CD14-positive monocyte (primary cell): ENCODE measurements at regions not wholly inside any gene's neighbourhood (a gene's known extent, or its start where the extent isn't known, plus 50 kb on each side); places are given as distances from the start of the nearest gene placed in this dataset.

Experiments
- DNase-seq, 3 donors: peaks; one replicate each; pipeline ENCODE4 v3.0.0-alpha.2; 2011 to 2022
- H2AFZ ChIP-seq: 2 replicates; pipeline ENCODE4 v1.6.0; 2012; ENCODE audit warnings: mild to moderate bottlenecking, low read depth, low read length, inconsistent platforms; ENCODE audit not compliant: insufficient read depth, poor library complexity, severe bottlenecking
- H3K27ac ChIP-seq, 2 donors: 1 replicate in 1 of 2; 2 replicates in 1 of 2; pipeline ENCODE4 v1.5.1; 2012 to 2013; ENCODE audit warnings: low read length in 2 of 2, control low read depth in 1 of 2, inconsistent platforms in 1 of 2, low read depth in 1 of 2, mild to moderate bottlenecking in 1 of 2
- H3K27me3 ChIP-seq, 2 donors: one replicate each; pipeline versions ENCODE4 v1.6.0 to v1.6.1; 2011 to 2013; ENCODE audit warnings: low read length in 2 of 2; ENCODE audit not compliant: control insufficient read depth in 2 of 2, insufficient read depth in 2 of 2
- H3K36me3 ChIP-seq, 2 donors: replicated peaks in 1 of 2; 1 replicate in 1 of 2; 2 replicates in 1 of 2; pipeline versions ENCODE4 v1.5.1 to v1.6.1; 2012 to 2013; ENCODE audit warnings: low read length in 2 of 2, control low read depth in 1 of 2, inconsistent platforms in 1 of 2, mild to moderate bottlenecking in 1 of 2; ENCODE audit not compliant: insufficient read depth in 2 of 2, control insufficient read depth in 1 of 2
- H3K4me1 ChIP-seq, 2 donors: 1 replicate in 1 of 2; 2 replicates in 1 of 2; pipeline versions ENCODE4 v1.5.1 to v1.6.1; 2012 to 2013; ENCODE audit warnings: low read length in 2 of 2, control low read depth in 1 of 2, inconsistent platforms in 1 of 2, mild to moderate bottlenecking in 1 of 2, moderate library complexity in 1 of 2; ENCODE audit not compliant: insufficient read depth in 2 of 2, control insufficient read depth in 1 of 2
- H3K4me2 ChIP-seq: replicated peaks from 2 replicates; pipeline ENCODE3; 2012; ENCODE audit warnings: low read length, moderate library complexity, mild to moderate bottlenecking; ENCODE audit not compliant: poor library complexity, severe bottlenecking; ENCODE audit errors: extremely low read depth
- H3K4me3 ChIP-seq, 3 experiments: fragments of 200-600 bp in 1 of 3; sonication (generic) in 1 of 3; replicated peaks in 1 of 3; 1 replicate in 2 of 3; 2 replicates in 1 of 3; pipeline ENCODE4 v1.5.1; 2011 to 2013; ENCODE audit warnings: low read length in 3 of 3, mild to moderate bottlenecking in 3 of 3, control low read depth in 2 of 3, low read depth in 2 of 3, inconsistent platforms in 1 of 3, moderate library complexity in 1 of 3
- H3K79me2 ChIP-seq: 2 replicates; pipeline ENCODE4 v1.6.0; 2012; ENCODE audit warnings: mild to moderate bottlenecking, control low read depth, inconsistent platforms, low read length, moderate library complexity; ENCODE audit not compliant: insufficient read depth
- H3K9ac ChIP-seq: 2 replicates; pipeline ENCODE4 v1.6.0; 2017; ENCODE audit warnings: low read length, mild to moderate bottlenecking; ENCODE audit not compliant: insufficient read depth, poor library complexity, severe bottlenecking
- H3K9me3 ChIP-seq, 2 donors: replicated peaks in 1 of 2; 1 replicate in 1 of 2; 2 replicates in 1 of 2; pipeline versions ENCODE4 v1.5.1 to v1.6.1; 2012 to 2013; ENCODE audit warnings: low read length in 2 of 2, control low read depth in 1 of 2; ENCODE audit not compliant: control insufficient read depth in 1 of 2, insufficient read depth in 1 of 2
- H4K20me1 ChIP-seq: 2 replicates; pipeline ENCODE4 v1.6.0; 2012; ENCODE audit warnings: mild to moderate bottlenecking, low read length, control low read depth, moderate library complexity; ENCODE audit not compliant: insufficient read depth
- H3K27ac Mint-ChIP-seq, 7 donors: one replicate each; pipeline ENCODE4 v1.8.0; 2020; ENCODE audit warnings: mild to moderate bottlenecking in 7 of 7, mixed read lengths in 7 of 7, moderate library complexity in 6 of 7, inconsistent platforms in 2 of 7
- H3K27me3 Mint-ChIP-seq, 3 donors: one replicate each; pipeline ENCODE4 v1.8.0; 2021 to 2022; ENCODE audit warnings: low read depth in 3 of 3, mild to moderate bottlenecking in 3 of 3, mixed read lengths in 3 of 3, moderate library complexity in 3 of 3, inconsistent platforms in 1 of 3
- H3K36me3 Mint-ChIP-seq, 2 donors: one replicate each; pipeline ENCODE4 v1.8.0; 2020; ENCODE audit warnings: mixed read lengths in 2 of 2, inconsistent platforms in 1 of 2, mild to moderate bottlenecking in 1 of 2
- H3K4me1 Mint-ChIP-seq: one replicate; pipeline ENCODE4 v1.8.0; 2020; ENCODE audit warnings: mild to moderate bottlenecking, mixed read lengths
- H3K4me3 Mint-ChIP-seq, 2 donors: one replicate each; pipeline ENCODE4 v1.8.0; 2020; ENCODE audit warnings: mild to moderate bottlenecking in 2 of 2, mixed read lengths in 2 of 2, moderate library complexity in 1 of 2
- H3K9me3 Mint-ChIP-seq, 7 donors: one replicate each; pipeline ENCODE4 v1.8.0; 2020 to 2022; ENCODE audit warnings: mixed read lengths in 7 of 7, mild to moderate bottlenecking in 6 of 7, moderate library complexity in 6 of 7, inconsistent platforms in 2 of 7
- WGBS: methylation state at CpG from one replicate; pipeline ENCODE4 v1.1.5; 2013; ENCODE audit warnings: missing lambda C conversion rate; ENCODE audit not compliant: insufficient coverage; 5-methylcytosine and 5-hydroxymethylcytosine counted together
- intact Hi-C, 2 donors: fragments of 100-400 bp; cut with micrococcal nuclease; formaldehyde crosslinking; loops; one replicate each; pipeline versions ENCODE4 v1.15.0 to v1.15.1; 2023
- TF ChIP-seq, protein P1 (sequence below): fragments of 200-600 bp; IDR thresholded peaks from one replicate; pipeline ENCODE4 v1.8.0; 2022; ENCODE audit warnings: antibody characterized with exemption, mild to moderate bottlenecking

DNA sequence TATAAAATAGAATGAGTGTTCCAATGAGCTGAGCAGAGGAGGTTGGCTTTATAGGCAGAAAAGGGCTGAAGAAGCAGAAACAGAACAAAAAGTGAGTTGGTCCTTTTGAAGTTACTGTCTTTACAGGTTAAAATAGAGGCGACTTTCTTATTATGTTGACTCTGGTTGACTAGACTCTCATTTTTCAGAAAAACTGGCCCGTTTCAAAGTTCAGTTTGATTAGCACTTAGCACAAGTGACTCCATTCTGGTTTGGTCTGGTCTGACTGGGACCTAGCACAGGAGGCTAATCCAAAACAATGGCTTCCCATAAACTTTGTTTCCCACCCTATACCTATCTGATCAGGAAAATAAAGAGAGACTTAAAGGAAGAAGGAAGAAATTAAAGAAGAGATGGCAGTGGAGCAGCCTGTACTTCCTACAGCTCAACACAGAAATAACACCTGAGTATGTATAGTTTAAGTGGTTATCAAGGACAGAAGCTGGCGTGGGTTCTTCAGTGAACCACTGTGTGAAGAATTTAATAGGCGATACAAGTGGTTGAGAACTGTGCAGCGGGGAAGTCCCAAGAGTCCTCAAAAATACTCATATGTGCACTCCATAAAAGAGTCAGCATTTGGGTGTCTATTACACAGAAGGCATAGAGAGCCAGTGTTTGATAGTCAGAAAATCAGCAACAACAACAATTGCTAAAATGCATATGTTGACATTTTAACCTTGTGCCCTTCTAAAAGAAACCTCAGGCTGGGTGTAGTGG, 554.8 kb upstream of the HTR2C start:
- no peak overlapping the region for H3K27ac ChIP-seq
- Mint-ChIP-seq H3K9me3 (peaks cover 2 to 15% (median 8%) of the 10 kb centered on the region in 7 donors), H3K4me1 (no peaks in the 10 kb centered on the region), H3K4me3 (no peak overlapping the region), H3K36me3 (no peaks in the 10 kb centered on the region), H3K27me3 (peaks cover 0 to 2% (median 2%) of the 10 kb centered on the region in 3 donors), H3K27ac (no peak overlapping the region)
- no peaks in the 10 kb centered on the region for H3K36me3 ChIP-seq
- intact Hi-C loops: no loop called here
- TF ChIP-seq, protein P1, sequence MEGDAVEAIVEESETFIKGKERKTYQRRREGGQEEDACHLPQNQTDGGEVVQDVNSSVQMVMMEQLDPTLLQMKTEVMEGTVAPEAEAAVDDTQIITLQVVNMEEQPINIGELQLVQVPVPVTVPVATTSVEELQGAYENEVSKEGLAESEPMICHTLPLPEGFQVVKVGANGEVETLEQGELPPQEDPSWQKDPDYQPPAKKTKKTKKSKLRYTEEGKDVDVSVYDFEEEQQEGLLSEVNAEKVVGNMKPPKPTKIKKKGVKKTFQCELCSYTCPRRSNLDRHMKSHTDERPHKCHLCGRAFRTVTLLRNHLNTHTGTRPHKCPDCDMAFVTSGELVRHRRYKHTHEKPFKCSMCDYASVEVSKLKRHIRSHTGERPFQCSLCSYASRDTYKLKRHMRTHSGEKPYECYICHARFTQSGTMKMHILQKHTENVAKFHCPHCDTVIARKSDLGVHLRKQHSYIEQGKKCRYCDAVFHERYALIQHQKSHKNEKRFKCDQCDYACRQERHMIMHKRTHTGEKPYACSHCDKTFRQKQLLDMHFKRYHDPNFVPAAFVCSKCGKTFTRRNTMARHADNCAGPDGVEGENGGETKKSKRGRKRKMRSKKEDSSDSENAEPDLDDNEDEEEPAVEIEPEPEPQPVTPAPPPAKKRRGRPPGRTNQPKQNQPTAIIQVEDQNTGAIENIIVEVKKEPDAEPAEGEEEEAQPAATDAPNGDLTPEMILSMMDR: no peak
- no peaks in the 10 kb centered on the region for H4K20me1 ChIP-seq
- no peak overlapping the region for H3K4me2 ChIP-seq
- no peak overlapping the region for H3K4me3 ChIP-seq
- WGBS: 90% methylated on average over 2 of the region's 5 CpGs
- no peak overlapping the region for H3K9ac ChIP-seq
- H3K79me2 ChIP-seq: no peaks in the 10 kb centered on the region
- DNase-seq: no peak
- peaks cover 0 to 2% of the 10 kb centered on the region in 2 donors for H3K9me3 ChIP-seq
- no peaks in the 10 kb centered on the region for H3K27me3 ChIP-seq
- no peak overlapping the region for H2AFZ ChIP-seq
- H3K4me1 ChIP-seq: no peaks in the 10 kb centered on the region

DNA sequence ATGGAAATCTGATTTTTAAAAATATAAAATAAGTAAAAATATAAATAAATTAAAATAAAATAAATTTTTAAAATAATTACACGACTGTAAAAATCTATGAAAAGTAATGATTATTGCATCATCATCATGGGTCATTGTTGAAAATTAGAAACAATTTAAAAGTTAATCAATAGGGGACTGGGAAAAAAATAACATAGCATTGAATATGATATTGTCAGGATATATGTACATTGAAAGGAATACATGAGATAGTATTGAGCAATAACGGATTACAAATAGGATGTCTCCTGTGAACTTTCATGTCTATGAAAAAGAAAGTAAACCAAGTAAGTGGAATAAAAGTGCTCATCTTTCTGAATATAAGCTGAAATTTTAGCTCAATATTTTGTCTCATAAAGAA, 566.8 kb upstream of the HTR2C start:
- Mint-ChIP-seq H3K4me1 (no peaks in the 10 kb centered on the region), H3K27ac (no peak overlapping the region), H3K36me3 (no peaks in the 10 kb centered on the region), H3K4me3 (no peak overlapping the region), H3K27me3 (peaks cover 0 to 1% (median 0%) of the 10 kb centered on the region in 3 donors), H3K9me3 (peaks cover 0 to 5% (median 0%) of the 10 kb centered on the region in 7 donors)
- Histone ChIP-seq H3K9me3 (no peaks in the 10 kb centered on the region), H3K36me3 (no peaks in the 10 kb centered on the region), H3K4me1 (peaks cover 6 to 11% of the 10 kb centered on the region in 2 donors), H2AFZ (no peak overlapping the region), H3K4me2 (no peak overlapping the region), H3K27me3 (no peaks in the 10 kb centered on the region), H4K20me1 (no peaks in the 10 kb centered on the region), H3K79me2 (no peaks in the 10 kb centered on the region), H3K4me3 (no peak overlapping the region), H3K9ac (no peak overlapping the region), H3K27ac (no peak overlapping the region)
- intact Hi-C loops: no loop called here
- no CpG with 5 or more reads among the region's 2 CpGs for WGBS
- TF ChIP-seq, protein P1: no peak
- no peak for DNase-seq
